Right renal cortex interstitium (tissue), 3 donors: ENCODE measurements at regions not wholly inside any gene's neighbourhood (a gene's known extent, or its start where the extent isn't known, plus 50 kb on each side); places are given as distances from the start of the nearest gene placed in this dataset.
A peak's percentile ranks its signal among the peaks of the same experiment; 100 is the strongest.
"Not testable (repeated sequence)": the region's sequence is repeated elsewhere in the genome, so short reads cannot be mapped to it uniquely, and the experiment has no call there.

ENCODE experiments used
- DNase-seq, 3 donors: peaks; one replicate each; pipeline ENCODE4 v3.0.0-alpha.2; 2013; ENCODE audit warnings: low read depth in 3 of 3, low spot score in 2 of 3

GRCh38 chr22:25482091-25482760 lies 82.2 kb upstream of the GRK3 start:
- DNase-seq: no peak

GRCh38 chr22:25482868-25483639 lies 81.4 kb upstream of the GRK3 start:
- no peak for DNase-seq

GRCh38 chr22:25483931-25484330 lies 80.5 kb upstream of the GRK3 start:
- no peak for DNase-seq

GRCh38 chr22:25484521-25485315 lies 79.8 kb upstream of the GRK3 start:
- DNase-seq: no peak

- DNase-seq: no peak
Measured at GRCh38 chr22:25485626-25486545, 78.6 kb upstream of the GRK3 start.

- DNase-seq: no peak
Measured at GRCh38 chr22:25487508-25487907, 77.0 kb upstream of the GRK3 start.

GRCh38 chr22:25488244-25489020 lies 76.0 kb upstream of the GRK3 start:
- peak in 1 of 3 donors; percentile 56 for DNase-seq

GRCh38 chr22:25489947-25490346 lies 74.5 kb upstream of the GRK3 start:
- DNase-seq: no peak

GRCh38 chr22:25490896-25491295 lies 73.6 kb upstream of the GRK3 start:
- DNase-seq: no peak

GRCh38 chr22:25492162-25492561 lies 72.3 kb upstream of the GRK3 start:
- DNase-seq: no peak

- DNase-seq: no peak
Measured at GRCh38 chr22:25492841-25493734, 71.4 kb upstream of the GRK3 start.

- no peak for DNase-seq
Measured at GRCh38 chr22:25493794-25494193, 70.7 kb upstream of the GRK3 start.

GRCh38 chr22:25494774-25495173 lies 69.7 kb upstream of the GRK3 start:
- DNase-seq: no peak

- no peak for DNase-seq
Measured at GRCh38 chr22:25495285-25495684, 69.2 kb upstream of the GRK3 start.

- DNase-seq: no peak
Measured at GRCh38 chr22:25496396-25497064, 67.9 kb upstream of the GRK3 start.

GRCh38 chr22:25497181-25497641 lies 67.3 kb upstream of the GRK3 start:
- DNase-seq: no peak

- DNase-seq: no peak
Measured at GRCh38 chr22:25497716-25498115, 66.8 kb upstream of the GRK3 start.

GRCh38 chr22:25500671-25501070 lies 63.8 kb upstream of the GRK3 start:
- DNase-seq: not testable (repeated sequence)
